WTC11 (cell line): ENCODE measurements at regions not wholly inside any gene's neighbourhood (a gene's known extent, or its start where the extent isn't known, plus 50 kb on each side); places are given as distances from the start of the nearest gene placed in this dataset.

Source experiments
- ATAC-seq: fragments of 200-7000 bp; cut with Tn5 transposase; 2 replicates; pipeline ENCODE4 v1.10.0; 2021; ENCODE audit warnings: mild to moderate bottlenecking, moderate library complexity
- CTCF ChIA-PET: fragments of 300-600 bp; sonication (Branson Sonifier 250); formaldehyde crosslinking; loops from one replicate; lab custom pipeline; 2021; ENCODE audit warnings: antibody characterized with exemption; lab: Charles Lee
- POLR2A ChIA-PET: fragments of 350-600 bp; sonication (Branson Sonifier 250); formaldehyde crosslinking; loops from one replicate; lab custom pipeline; 2021; ENCODE audit warnings: antibody characterized with exemption; lab: Charles Lee
- DNase-seq: peaks from one replicate; pipeline ENCODE4 v3.0.0; 2021; ENCODE audit warnings: low spot score
- H3K27ac Mint-ChIP-seq: 2 replicates; pipeline ENCODE4 v1.8.0; 2021; ENCODE audit warnings: mixed read lengths
- H3K27me3 Mint-ChIP-seq: 2 replicates; pipeline ENCODE4 v1.8.0; 2021; ENCODE audit warnings: low read depth, mild to moderate bottlenecking, moderate library complexity, mixed read lengths
- H3K36me3 Mint-ChIP-seq: 2 replicates; pipeline ENCODE4 v1.8.0; 2021; ENCODE audit warnings: mixed read lengths
- H3K4me1 Mint-ChIP-seq: 2 replicates; pipeline ENCODE4 v1.8.0; 2022; ENCODE audit warnings: mixed read lengths
- H3K4me3 Mint-ChIP-seq: 2 replicates; pipeline ENCODE4 v1.8.0; 2021; ENCODE audit warnings: mild to moderate bottlenecking, moderate library complexity, mixed read lengths
- H3K9me3 Mint-ChIP-seq: 2 replicates; pipeline ENCODE4 v1.8.0; 2021; ENCODE audit warnings: mixed read lengths
- ARID4B ChIP-seq: sonication (generic); formaldehyde crosslinking; IDR thresholded peaks from 2 replicates; pipeline ENCODE4 v1.8.0; 2023; ENCODE audit warnings: missing genetic modification reagents, mild to moderate bottlenecking, borderline replicate concordance
- ATF1 ChIP-seq: sonication (generic); formaldehyde crosslinking; IDR thresholded peaks from 2 replicates; pipeline ENCODE4 v1.8.1; 2023; ENCODE audit warnings: mild to moderate bottlenecking, moderate library complexity, missing genetic modification reagents
- ATF2 ChIP-seq: sonication (generic); formaldehyde crosslinking; IDR thresholded peaks from 2 replicates; pipeline ENCODE4 v1.8.1; 2022; ENCODE audit warnings: low read depth, missing genetic modification reagents, borderline replicate concordance
- JUN ChIP-seq: sonication (generic); formaldehyde crosslinking; IDR thresholded peaks from 2 replicates; pipeline ENCODE4 v1.8.0; 2023; ENCODE audit warnings: mild to moderate bottlenecking, missing genetic modification reagents
- NFE2L1 ChIP-seq: sonication (generic); formaldehyde crosslinking; IDR thresholded peaks from 2 replicates; pipeline ENCODE4 v1.8.1; 2023; ENCODE audit warnings: missing genetic modification reagents
- NR1H2 ChIP-seq: sonication (generic); formaldehyde crosslinking; IDR thresholded peaks from 2 replicates; pipeline ENCODE4 v1.9.0; 2021; ENCODE audit warnings: mild to moderate bottlenecking, moderate library complexity, missing genetic modification reagents
- OVOL2 ChIP-seq: fragments of 250-450 bp; sonication (Bioruptor Pico); IDR thresholded peaks from 2 replicates; pipeline ENCODE4 v1.9.0; 2021; ENCODE audit warnings: mild to moderate bottlenecking, borderline replicate concordance
- SMAD4 ChIP-seq: sonication (generic); formaldehyde crosslinking; IDR thresholded peaks from 2 replicates; pipeline ENCODE4 v1.8.0; 2022; ENCODE audit warnings: mild to moderate bottlenecking, missing genetic modification reagents
- SP1 ChIP-seq: sonication (generic); formaldehyde crosslinking; conservative IDR thresholded peaks from 2 replicates; pipeline ENCODE4 v1.8.1; 2022; ENCODE audit warnings: missing genetic modification reagents
- TCF7 ChIP-seq: sonication (generic); formaldehyde crosslinking; IDR thresholded peaks from 2 replicates; pipeline ENCODE4 v1.8.0; 2022; ENCODE audit warnings: mild to moderate bottlenecking, low read depth, missing genetic modification reagents, moderate library complexity
- ZBTB43 ChIP-seq: sonication (generic); formaldehyde crosslinking; IDR thresholded peaks from 2 replicates; pipeline ENCODE4 v1.8.1; 2023; ENCODE audit warnings: mild to moderate bottlenecking, missing genetic modification reagents
- ZNF532 ChIP-seq: fragments of 250-450 bp; sonication (Bioruptor Pico); IDR thresholded peaks from 2 replicates; pipeline ENCODE4 v1.9.0; 2021; ENCODE audit warnings: mild to moderate bottlenecking, borderline replicate concordance

GRCh38 chr4:19266566-19266965 lies 985.1 kb upstream of the SLIT2 start:
- CTCF ChIA-PET = no interaction called here
- no peak overlapping the region for H3K27ac Mint-ChIP-seq
- peak; percentile 38; the same call in 1 of the 2 replicates for ATAC-seq
- POLR2A ChIA-PET = no interaction called here
- DNase-seq = no peak
- H3K4me3 Mint-ChIP-seq = no peak overlapping the region
- H3K36me3 Mint-ChIP-seq = no peaks in the 10 kb centered on the region
- H3K27me3 Mint-ChIP-seq = no peaks in the 10 kb centered on the region
- H3K9me3 Mint-ChIP-seq = peaks cover 10% of the 10 kb centered on the region
- peaks cover 4% of the 10 kb centered on the region; the same call in 1 of the 2 replicates for H3K4me1 Mint-ChIP-seq
- no peak for TF ChIP-seq JUN
- TF ChIP-seq ZBTB43 = no peak
- no peak for TF ChIP-seq ZNF532 (CRISPR knock-in tag)
- no peak for TF ChIP-seq SMAD4 (CRISPR knock-in tag)
- TF ChIP-seq TCF7 = no peak
- TF ChIP-seq SP1 = no peak

GRCh38 chr4:19262467-19262866 lies 989.2 kb upstream of the SLIT2 start:
- H3K4me3 Mint-ChIP-seq = no peak overlapping the region
- H3K27ac Mint-ChIP-seq = no peak overlapping the region
- no peak for DNase-seq

More at GRCh38 chr4:19262467-19262866, 989.2 kb upstream of the SLIT2 start:
- POLR2A ChIA-PET = no interaction called here
- Mint-ChIP-seq H3K27me3 (no peaks in the 10 kb centered on the region), H3K4me1 (peaks cover 4% of the 10 kb centered on the region; the same call in 1 of the 2 replicates), H3K36me3 (peaks cover 3% of the 10 kb centered on the region), H3K9me3 (peaks cover 13% of the 10 kb centered on the region)
- ATAC-seq = no peak
- TF ChIP-seq OVOL2 (no peak), TCF7 (no peak), ATF1 (CRISPR knock-in tag) (no peak), ARID4B (CRISPR knock-in tag) (no peak), ATF2 (no peak), NR1H2 (CRISPR knock-in tag) (no peak), NFE2L1 (CRISPR knock-in tag) (no peak)
- CTCF ChIA-PET = no interaction called here
